ENCODE measurements at regions not wholly inside any gene's neighbourhood (a gene's known extent, or its start where the extent isn't known, plus 50 kb on each side); places are given as distances from the start of the nearest gene placed in this dataset.

- TF ChIP-seq REST (IDR thresholded peaks at IDR 0.05; ENCODE audit: low read depth, low read length) (no peak), TCF12 (IDR thresholded peaks at IDR 0.05) (no peak), TAF1 (IDR thresholded peaks at IDR 0.05; ENCODE audit: borderline replicate concordance, low read depth, low read length) (no peak), TEAD4 (IDR thresholded peaks at IDR 0.05; ENCODE audit: borderline replicate concordance, insufficient read depth) (no peak), GATA2 (CRISPR knock-in tag; IDR thresholded peaks at IDR 0.05) (no peak)
Measured at GRCh38 chr4:116788723-116789122, 296.7 kb downstream of the TRAM1L1 start (continued).

- no peaks in the 10 kb centered on the region for H3K9me2 ChIP-seq
- no peaks in the 10 kb centered on the region for H3K4me1 ChIP-seq (ENCODE audit: control insufficient read depth in 1 of 2, insufficient read depth in 2 of 2, low read depth in 1 of 2, low read length in 1 of 2)
- no peak overlapping the region for H3K27ac ChIP-seq (ENCODE audit: low read depth in 2 of 2, low read length in 1 of 2)
- DNase-seq, result no peak
- H3K9me3 ChIP-seq, result no peaks in the 10 kb centered on the region
- H3K36me3 ChIP-seq (replicated peaks in 1 of 2; ENCODE audit: control insufficient read depth in 1 of 2, insufficient read depth in 2 of 2, low read length in 1 of 2), result no peaks in the 10 kb centered on the region
- whole genome bisulfite sequencing (ENCODE audit: low lambda C conversion rate), result 68% methylated on average over 1 of the region's 1 CpG
- no peak overlapping the region for H3K4me2 ChIP-seq
- CTCF ChIA-PET, result no interaction called here
- no peak overlapping the region for H3K4me3 ChIP-seq (ENCODE audit: low read depth in 2 of 2, low read length in 1 of 2)
- no peaks in the 10 kb centered on the region for H4K20me1 ChIP-seq (ENCODE audit: insufficient read depth)
- H2AFZ ChIP-seq (ENCODE audit: low read depth), result no peak overlapping the region
- H3K27me3 ChIP-seq (ENCODE audit: insufficient read depth), result no peaks in the 10 kb centered on the region
- no peak for TF ChIP-seq FOXJ3 (CRISPR knock-in tag; IDR thresholded peaks at IDR 0.05)
- no peak for TF ChIP-seq RXRA (IDR thresholded peaks at IDR 0.05; ENCODE audit: borderline replicate concordance, low read depth)
- TF ChIP-seq REST (IDR thresholded peaks at IDR 0.05; ENCODE audit: low read depth, low read length), result no peak
- no peak for TF ChIP-seq GATA2 (CRISPR knock-in tag; IDR thresholded peaks at IDR 0.05)
- TF ChIP-seq, protein P1, sequence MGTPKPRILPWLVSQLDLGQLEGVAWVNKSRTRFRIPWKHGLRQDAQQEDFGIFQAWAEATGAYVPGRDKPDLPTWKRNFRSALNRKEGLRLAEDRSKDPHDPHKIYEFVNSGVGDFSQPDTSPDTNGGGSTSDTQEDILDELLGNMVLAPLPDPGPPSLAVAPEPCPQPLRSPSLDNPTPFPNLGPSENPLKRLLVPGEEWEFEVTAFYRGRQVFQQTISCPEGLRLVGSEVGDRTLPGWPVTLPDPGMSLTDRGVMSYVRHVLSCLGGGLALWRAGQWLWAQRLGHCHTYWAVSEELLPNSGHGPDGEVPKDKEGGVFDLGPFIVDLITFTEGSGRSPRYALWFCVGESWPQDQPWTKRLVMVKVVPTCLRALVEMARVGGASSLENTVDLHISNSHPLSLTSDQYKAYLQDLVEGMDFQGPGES (IDR thresholded peaks at IDR 0.05; ENCODE audit: low read depth, low read length), result no peak
- no peak for TF ChIP-seq ZBTB33 (IDR thresholded peaks at IDR 0.05; ENCODE audit: borderline replicate concordance, low read depth)
- TF ChIP-seq, protein P2, sequence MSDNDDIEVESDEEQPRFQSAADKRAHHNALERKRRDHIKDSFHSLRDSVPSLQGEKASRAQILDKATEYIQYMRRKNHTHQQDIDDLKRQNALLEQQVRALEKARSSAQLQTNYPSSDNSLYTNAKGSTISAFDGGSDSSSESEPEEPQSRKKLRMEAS (IDR thresholded peaks at IDR 0.05; ENCODE audit: low read depth), result no peak
- no peak for TF ChIP-seq JUND (IDR thresholded peaks at IDR 0.05)
- no peak for TF ChIP-seq CTCF (IDR thresholded peaks at IDR 0.05)
- TF ChIP-seq EP300 (IDR thresholded peaks at IDR 0.05; ENCODE audit: borderline replicate concordance in 1 of 2, low read depth in 1 of 2, low read length in 1 of 2), result no peak
- TF ChIP-seq TCF12 (IDR thresholded peaks at IDR 0.05), result no peak
- no peak for TF ChIP-seq TAF1 (IDR thresholded peaks at IDR 0.05; ENCODE audit: borderline replicate concordance, low read depth, low read length)
- H3K79me2 ChIP-seq (ENCODE audit: insufficient read depth), result no peaks in the 10 kb centered on the region
- POLR2A ChIA-PET, result no interaction called here
- H3F3A ChIP-seq (replicated peaks; ENCODE audit: insufficient read depth), result no peaks in the 10 kb centered on the region
- H3K9ac ChIP-seq, result no peak overlapping the region
Measured at GRCh38 chr4:116755051-116755450, 330.3 kb downstream of the TRAM1L1 start.
